SU-DHL-6 (cell line): ENCODE measurements at regions not wholly inside any gene's neighbourhood (a gene's known extent, or its start where the extent isn't known, plus 50 kb on each side); places are given as distances from the start of the nearest gene placed in this dataset.

ENCODE experiments used
- H2AFZ ChIP-seq: fragments of 200-600 bp; sonication (generic); 2 replicates; pipeline ENCODE4 v1.6.1; 2014; ENCODE audit warnings: low read depth, mild to moderate bottlenecking, moderate library complexity, mixed read lengths, antibody characterized with exemption, low read length; ENCODE audit not compliant: severe bottlenecking
- H3F3A ChIP-seq: fragments of 200-600 bp; shearing (Covaris generic); 2 replicates; pipeline ENCODE4 v1.6.0; 2016; ENCODE audit warnings: antibody characterized with exemption, mild to moderate bottlenecking; ENCODE audit not compliant: insufficient read depth
- H3K27ac ChIP-seq: fragments of 200-600 bp; sonication (generic); 2 replicates; pipeline ENCODE4 v1.5.1; 2016; ENCODE audit warnings: low read depth, mild to moderate bottlenecking, low read length, moderate library complexity, mixed read lengths
- H3K27me3 ChIP-seq: fragments of 200-600 bp; sonication (generic), shearing (Covaris generic); 2 replicates; pipeline ENCODE4 v1.6.0; 2014; ENCODE audit warnings: mild to moderate bottlenecking, low read length
- H3K36me3 ChIP-seq: fragments of 200-600 bp; sonication (generic); 2 replicates; pipeline ENCODE4 v1.6.1; 2014; ENCODE audit warnings: mild to moderate bottlenecking, low read length, mixed read lengths
- H3K4me2 ChIP-seq: fragments of 300-600, 200-600 bp; shearing (Covaris generic), sonication (generic); 2 replicates; pipeline ENCODE4 v1.6.0; 2014; ENCODE audit warnings: low read length, low read depth, mild to moderate bottlenecking; ENCODE audit not compliant: poor library complexity, severe bottlenecking
- H3K4me3 ChIP-seq: fragments of 200-600 bp; sonication (generic); 2 replicates; pipeline ENCODE4 v1.5.1; 2014; ENCODE audit warnings: antibody characterized with exemption, low read length, mild to moderate bottlenecking, mixed read lengths; ENCODE audit not compliant: insufficient read depth, poor library complexity, severe bottlenecking
- H3K79me2 ChIP-seq: fragments of 200-600 bp; sonication (generic); 2 replicates; pipeline ENCODE4 v1.6.1; 2014; ENCODE audit warnings: mild to moderate bottlenecking, low read length, moderate library complexity; ENCODE audit not compliant: insufficient read depth
- H3K9ac ChIP-seq: fragments of 200-600 bp; sonication (generic); 2 replicates; pipeline ENCODE4 v1.7.0; 2014; ENCODE audit warnings: mild to moderate bottlenecking, low read length
- H3K9me2 ChIP-seq: fragments of 200-600 bp; sonication (generic); replicated peaks from 2 replicates; pipeline ENCODE4 v1.6.1; 2014; ENCODE audit warnings: low read length; ENCODE audit not compliant: insufficient read depth
- H3K9me3 ChIP-seq: fragments of 200-600 bp; sonication (generic); 2 replicates; pipeline ENCODE4 v1.6.1; 2014; ENCODE audit warnings: low read length, mixed read lengths; ENCODE audit not compliant: insufficient read depth
- H4K20me1 ChIP-seq: fragments of 200-600 bp; sonication (generic); 2 replicates; pipeline ENCODE4 v1.6.1; 2014; ENCODE audit warnings: low read depth, mild to moderate bottlenecking, antibody characterized with exemption, low read length, moderate library complexity, mixed read lengths
- EZH2phosphoT487 ChIP-seq: fragments of 200-600 bp; sonication (generic), shearing (Covaris generic); conservative IDR thresholded peaks from 2 replicates; pipeline ENCODE4 v1.6.1; 2018; ENCODE audit warnings: mild to moderate bottlenecking, antibody characterized with exemption, low read length, moderate library complexity, mixed read lengths
- TF ChIP-seq, protein P1 (sequence below): fragments of 200-600 bp; sonication (generic); IDR thresholded peaks from one replicate; pipeline ENCODE4 v1.5.1; 2017; ENCODE audit warnings: antibody characterized with exemption, mild to moderate bottlenecking, low read length, moderate library complexity; ENCODE audit not compliant: insufficient read depth, poor library complexity, severe bottlenecking

DNA sequence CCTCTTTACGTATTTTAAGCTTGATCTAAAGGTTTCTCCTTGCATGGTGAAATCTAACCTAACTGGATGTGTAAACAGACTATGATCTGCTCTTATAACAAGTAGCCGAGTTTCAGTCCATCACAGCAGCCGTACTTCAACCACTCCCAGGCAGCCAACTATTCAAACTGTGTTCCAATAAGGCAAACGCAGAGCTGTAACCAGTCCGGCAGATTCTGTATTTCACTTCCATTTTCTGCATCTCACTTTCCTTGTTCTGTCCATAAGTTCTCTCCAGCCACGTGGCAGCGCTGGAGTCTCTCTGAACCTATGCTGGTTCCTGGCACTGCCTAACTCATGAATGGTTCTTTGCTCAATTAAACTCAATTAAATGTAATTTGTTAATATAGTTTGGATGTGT is 132.6 kb downstream of the FHDC1 start:
- no peaks in the 10 kb centered on the region for H3F3A ChIP-seq
- TF ChIP-seq, protein P1, sequence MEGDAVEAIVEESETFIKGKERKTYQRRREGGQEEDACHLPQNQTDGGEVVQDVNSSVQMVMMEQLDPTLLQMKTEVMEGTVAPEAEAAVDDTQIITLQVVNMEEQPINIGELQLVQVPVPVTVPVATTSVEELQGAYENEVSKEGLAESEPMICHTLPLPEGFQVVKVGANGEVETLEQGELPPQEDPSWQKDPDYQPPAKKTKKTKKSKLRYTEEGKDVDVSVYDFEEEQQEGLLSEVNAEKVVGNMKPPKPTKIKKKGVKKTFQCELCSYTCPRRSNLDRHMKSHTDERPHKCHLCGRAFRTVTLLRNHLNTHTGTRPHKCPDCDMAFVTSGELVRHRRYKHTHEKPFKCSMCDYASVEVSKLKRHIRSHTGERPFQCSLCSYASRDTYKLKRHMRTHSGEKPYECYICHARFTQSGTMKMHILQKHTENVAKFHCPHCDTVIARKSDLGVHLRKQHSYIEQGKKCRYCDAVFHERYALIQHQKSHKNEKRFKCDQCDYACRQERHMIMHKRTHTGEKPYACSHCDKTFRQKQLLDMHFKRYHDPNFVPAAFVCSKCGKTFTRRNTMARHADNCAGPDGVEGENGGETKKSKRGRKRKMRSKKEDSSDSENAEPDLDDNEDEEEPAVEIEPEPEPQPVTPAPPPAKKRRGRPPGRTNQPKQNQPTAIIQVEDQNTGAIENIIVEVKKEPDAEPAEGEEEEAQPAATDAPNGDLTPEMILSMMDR: no peak
- TF ChIP-seq EZH2phosphoT487: no peak
- no peak overlapping the region for H3K9ac ChIP-seq
- H4K20me1 ChIP-seq: no peaks in the 10 kb centered on the region
- H3K4me2 ChIP-seq: no peak overlapping the region
- no peak overlapping the region for H2AFZ ChIP-seq
- H3K79me2 ChIP-seq: no peaks in the 10 kb centered on the region
- H3K9me2 ChIP-seq: no peaks in the 10 kb centered on the region
- no peaks in the 10 kb centered on the region for H3K9me3 ChIP-seq
- no peaks in the 10 kb centered on the region for H3K27me3 ChIP-seq
- no peaks in the 10 kb centered on the region for H3K36me3 ChIP-seq
- no peak overlapping the region for H3K4me3 ChIP-seq
- no peak overlapping the region for H3K27ac ChIP-seq

DNA sequence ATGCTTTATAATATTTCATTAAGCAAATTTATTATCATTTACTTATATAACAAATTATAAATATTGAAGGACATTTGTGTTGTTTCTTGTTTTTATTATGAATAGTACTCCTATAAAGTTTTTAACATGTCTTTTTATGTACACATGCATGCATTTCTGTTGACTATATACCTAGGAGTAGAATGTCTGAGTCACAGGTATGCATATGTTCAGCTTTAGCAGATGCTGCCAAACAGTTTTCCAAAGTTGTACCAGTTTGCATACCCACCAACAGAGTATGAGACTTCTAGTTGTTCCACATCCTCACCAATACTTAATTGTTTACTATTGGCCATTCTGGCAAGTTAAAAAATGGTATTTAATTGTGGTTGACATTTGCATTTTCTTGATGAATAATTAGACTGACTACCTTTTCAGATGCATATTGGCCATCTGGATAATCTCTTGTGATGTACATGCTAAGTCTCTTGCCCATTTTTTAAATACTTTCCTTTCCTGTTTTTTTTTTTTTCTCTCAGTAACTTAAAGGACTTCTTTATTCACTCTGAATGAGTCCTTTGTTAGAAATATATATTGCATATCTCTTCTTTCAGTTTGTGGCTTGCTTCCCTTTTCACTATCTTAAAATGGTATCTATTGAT is 132.2 kb upstream of the TRIM2 start:
- H3K9me3 ChIP-seq: no peaks in the 10 kb centered on the region
- no peak overlapping the region for H3K4me3 ChIP-seq
- no peak overlapping the region for H3K9ac ChIP-seq
- H3F3A ChIP-seq: no peaks in the 10 kb centered on the region
- no peaks in the 10 kb centered on the region for H4K20me1 ChIP-seq
- no peaks in the 10 kb centered on the region for H3K9me2 ChIP-seq
- no peaks in the 10 kb centered on the region for H3K79me2 ChIP-seq
- TF ChIP-seq EZH2phosphoT487: no peak
- TF ChIP-seq, protein P1: no peak
- H2AFZ ChIP-seq: no peak overlapping the region
- no peak overlapping the region for H3K27ac ChIP-seq
- no peaks in the 10 kb centered on the region for H3K27me3 ChIP-seq
- H3K36me3 ChIP-seq: no peaks in the 10 kb centered on the region
- no peak overlapping the region for H3K4me2 ChIP-seq

DNA sequence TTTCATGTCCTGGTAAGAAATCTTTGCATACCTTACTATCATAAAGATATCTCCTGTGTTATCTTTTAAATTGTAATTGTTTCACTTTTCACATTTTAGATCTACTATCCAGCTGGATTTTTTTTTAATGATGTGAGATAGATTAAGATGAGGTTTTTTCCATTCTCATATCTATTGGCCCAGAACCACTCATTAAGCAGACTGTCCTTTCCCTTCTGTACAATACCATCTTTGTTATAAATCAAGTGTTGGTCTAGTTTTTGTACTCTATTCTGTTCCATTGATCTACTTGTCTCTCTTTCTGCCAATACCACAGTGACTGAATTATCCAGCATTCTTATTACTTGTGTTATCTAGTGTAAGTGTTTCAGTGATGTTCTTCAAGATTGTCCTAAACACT is 131.6 kb upstream of the TRIM2 start:
- Histone ChIP-seq H4K20me1 (no peaks in the 10 kb centered on the region), H3K27ac (no peak overlapping the region), H3K9ac (no peak overlapping the region), H3K79me2 (no peaks in the 10 kb centered on the region), H3K27me3 (no peaks in the 10 kb centered on the region), H3K9me2 (no peaks in the 10 kb centered on the region), H3K36me3 (no peaks in the 10 kb centered on the region), H3K4me3 (no peak overlapping the region), H3K9me3 (no peaks in the 10 kb centered on the region), H3F3A (no peaks in the 10 kb centered on the region), H2AFZ (no peak overlapping the region), H3K4me2 (no peak overlapping the region)
- no peak for TF ChIP-seq EZH2phosphoT487

DNA sequence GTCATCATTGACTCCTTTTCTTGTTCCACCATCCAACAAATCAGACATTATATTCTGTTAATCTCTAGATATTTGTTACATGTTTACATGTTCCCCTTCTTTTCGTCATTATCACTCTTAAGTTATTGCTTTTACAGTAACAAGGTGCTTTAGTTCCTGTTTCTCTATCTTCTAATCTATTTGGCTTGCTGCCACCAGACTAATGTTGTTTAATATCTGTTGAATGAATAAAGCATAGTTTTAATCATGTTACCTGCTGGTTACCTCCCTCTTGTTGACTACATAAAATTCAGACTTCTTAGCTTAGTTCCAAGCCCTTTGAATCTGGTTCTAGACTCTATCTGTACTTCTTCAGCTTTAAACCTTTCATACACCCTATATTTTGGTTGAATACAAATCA is 129.8 kb upstream of the TRIM2 start:
- Histone ChIP-seq H3K27ac (no peak overlapping the region), H3K9ac (no peak overlapping the region), H3K4me2 (no peak overlapping the region)

More for the DNA sequence above, 129.8 kb upstream of the TRIM2 start:
- Histone ChIP-seq H3K79me2 (no peaks in the 10 kb centered on the region), H3K9me2 (no peaks in the 10 kb centered on the region), H3F3A (no peaks in the 10 kb centered on the region), H4K20me1 (no peaks in the 10 kb centered on the region), H3K27me3 (no peaks in the 10 kb centered on the region), H2AFZ (no peak overlapping the region), H3K36me3 (no peaks in the 10 kb centered on the region), H3K4me3 (no peak overlapping the region), H3K9me3 (no peaks in the 10 kb centered on the region)
- TF ChIP-seq, protein P1: no peak
- no peak for TF ChIP-seq EZH2phosphoT487
